ENCODE measurements at regions not wholly inside any gene's neighbourhood (a gene's known extent, or its start where the extent isn't known, plus 50 kb on each side); places are given as distances from the start of the nearest gene placed in this dataset.
"Not testable (repeated sequence)": the region's sequence is repeated elsewhere in the genome, so short reads cannot be mapped to it uniquely, and the experiment has no call there.

DNA sequence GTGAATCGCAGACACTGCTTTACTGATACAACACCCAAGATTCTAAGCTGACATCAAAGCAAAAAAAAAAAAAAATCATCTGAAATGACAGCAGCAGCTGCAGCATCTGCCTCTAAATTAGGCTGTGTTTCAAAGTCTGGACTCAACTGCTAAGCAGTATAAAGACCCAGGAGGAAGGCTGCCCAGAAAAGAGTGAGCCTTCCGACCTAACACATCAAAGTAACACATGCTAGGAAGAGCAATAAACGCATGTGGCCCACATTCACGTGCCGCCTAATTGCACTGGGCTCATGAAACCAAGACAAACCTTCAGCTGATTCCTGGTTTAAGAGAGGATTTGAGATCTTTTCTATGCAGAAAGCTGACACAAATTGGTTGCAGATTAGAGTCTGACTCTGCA, 317.1 kb downstream of the ZIC4 start:
- no peak overlapping the region for H3K4me3 ChIP-seq
- H3K27ac ChIP-seq, result no peak overlapping the region
- no peaks in the 10 kb centered on the region for H3K4me1 ChIP-seq (ENCODE audit: low read depth)
- no peaks in the 10 kb centered on the region for H3K9me3 ChIP-seq (ENCODE audit: low read depth)
- TF ChIP-seq, protein P1, sequence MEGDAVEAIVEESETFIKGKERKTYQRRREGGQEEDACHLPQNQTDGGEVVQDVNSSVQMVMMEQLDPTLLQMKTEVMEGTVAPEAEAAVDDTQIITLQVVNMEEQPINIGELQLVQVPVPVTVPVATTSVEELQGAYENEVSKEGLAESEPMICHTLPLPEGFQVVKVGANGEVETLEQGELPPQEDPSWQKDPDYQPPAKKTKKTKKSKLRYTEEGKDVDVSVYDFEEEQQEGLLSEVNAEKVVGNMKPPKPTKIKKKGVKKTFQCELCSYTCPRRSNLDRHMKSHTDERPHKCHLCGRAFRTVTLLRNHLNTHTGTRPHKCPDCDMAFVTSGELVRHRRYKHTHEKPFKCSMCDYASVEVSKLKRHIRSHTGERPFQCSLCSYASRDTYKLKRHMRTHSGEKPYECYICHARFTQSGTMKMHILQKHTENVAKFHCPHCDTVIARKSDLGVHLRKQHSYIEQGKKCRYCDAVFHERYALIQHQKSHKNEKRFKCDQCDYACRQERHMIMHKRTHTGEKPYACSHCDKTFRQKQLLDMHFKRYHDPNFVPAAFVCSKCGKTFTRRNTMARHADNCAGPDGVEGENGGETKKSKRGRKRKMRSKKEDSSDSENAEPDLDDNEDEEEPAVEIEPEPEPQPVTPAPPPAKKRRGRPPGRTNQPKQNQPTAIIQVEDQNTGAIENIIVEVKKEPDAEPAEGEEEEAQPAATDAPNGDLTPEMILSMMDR (IDR thresholded peaks at IDR 0.05; ENCODE audit: low read depth, low read length), result no peak
- no peak for DNase-seq (ENCODE audit: low read depth in 1 of 2, low spot score in 1 of 2)
- no peaks in the 10 kb centered on the region for H3K36me3 ChIP-seq
- no peaks in the 10 kb centered on the region for H3K27me3 ChIP-seq

DNA sequence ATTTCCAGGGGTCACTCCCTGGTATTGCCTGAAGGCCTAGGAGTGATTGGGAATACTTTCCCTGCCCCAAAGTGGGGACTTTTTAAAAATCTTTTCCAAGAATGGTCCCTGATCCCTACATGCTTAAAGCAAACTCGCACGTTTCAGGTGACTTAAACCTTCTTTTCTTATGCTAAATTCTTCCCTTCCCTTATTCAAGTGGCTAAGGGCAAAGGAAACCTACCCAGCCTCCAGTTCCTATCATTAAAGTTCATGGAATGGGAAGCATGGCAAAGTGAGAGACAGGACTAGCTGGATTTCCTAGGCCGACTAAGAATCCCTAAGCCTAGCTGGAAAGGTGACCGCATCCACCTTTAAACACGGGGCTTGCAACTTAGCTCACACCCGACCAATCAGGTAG, 346.8 kb downstream of the ZIC4 start:
- H3K27ac ChIP-seq; H3K4me3 ChIP-seq; H3K27me3 ChIP-seq; H3K4me1 ChIP-seq (ENCODE audit: low read depth); DNase-seq (ENCODE audit: low read depth in 1 of 2, low spot score in 1 of 2); H3K9me3 ChIP-seq (ENCODE audit: low read depth); H3K36me3 ChIP-seq: not testable (repeated sequence)

DNA sequence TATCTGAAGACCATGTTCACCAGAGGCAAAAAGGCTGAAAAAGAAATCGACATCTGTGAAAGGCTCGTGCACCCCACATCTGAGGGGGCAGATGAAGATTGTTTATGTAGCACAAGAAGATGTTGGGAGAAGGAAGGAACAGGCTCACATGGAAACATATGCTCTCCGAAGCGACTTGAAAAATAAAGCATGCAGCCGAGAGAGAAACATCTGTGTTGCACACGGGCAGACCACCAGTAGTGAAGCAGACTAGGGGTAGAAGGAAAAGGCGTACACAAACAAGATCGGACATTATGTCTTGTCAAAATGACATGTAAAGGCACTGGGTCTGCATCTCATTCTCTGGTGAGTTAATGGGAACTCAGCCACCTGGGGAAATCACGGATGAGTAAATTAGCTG, 356.5 kb downstream of the ZIC4 start:
- TF ChIP-seq, protein P1 (IDR thresholded peaks at IDR 0.05; ENCODE audit: low read depth, low read length), result no peak
- Histone ChIP-seq H3K27ac (no peak overlapping the region), H3K36me3 (no peaks in the 10 kb centered on the region), H3K4me3 (no peak overlapping the region), H3K27me3 (no peaks in the 10 kb centered on the region), H3K9me3 (ENCODE audit: low read depth) (no peaks in the 10 kb centered on the region), H3K4me1 (ENCODE audit: low read depth) (no peaks in the 10 kb centered on the region)
- DNase-seq (ENCODE audit: low read depth in 1 of 2, low spot score in 1 of 2), result no peak

DNA sequence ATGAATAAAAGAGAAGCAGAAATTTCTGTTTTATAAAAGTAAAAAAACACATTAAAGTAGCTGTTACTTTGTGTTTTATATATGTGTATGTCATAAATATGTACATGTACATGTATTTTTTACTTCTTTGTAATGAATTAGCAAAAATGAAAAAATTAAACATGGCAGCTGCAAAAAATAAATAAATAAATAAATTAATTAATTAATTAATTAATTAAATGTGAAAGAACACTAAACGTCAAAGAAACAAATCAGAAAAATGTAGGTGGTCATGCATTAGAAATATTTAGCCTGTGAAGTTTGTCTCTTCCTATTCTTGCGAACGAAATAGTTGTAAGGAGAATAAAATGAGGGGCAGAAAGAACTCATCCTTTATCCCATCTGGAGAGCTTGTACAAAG, 357.0 kb downstream of the ZIC4 start:
- TF ChIP-seq, protein P1 (IDR thresholded peaks at IDR 0.05; ENCODE audit: low read depth, low read length), result no peak
- H3K27ac ChIP-seq, result no peak overlapping the region

DNA sequence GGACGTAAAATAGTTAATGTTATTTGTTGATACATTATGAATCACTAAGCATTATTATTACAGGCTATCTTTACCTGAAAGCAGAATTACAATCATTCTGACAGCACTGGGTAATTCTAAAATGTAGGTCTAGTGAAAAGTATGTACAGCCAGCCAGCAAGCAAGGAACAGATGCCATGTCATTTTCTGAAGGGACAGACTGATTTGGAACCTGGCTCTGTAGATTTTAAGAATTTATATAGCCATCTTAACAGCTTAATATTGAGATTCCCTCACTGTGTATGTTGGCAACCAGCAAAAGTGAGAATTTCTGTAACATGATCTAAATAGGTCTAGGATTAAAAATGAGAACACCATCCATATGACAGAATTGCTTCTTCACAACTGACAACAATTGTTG, 359.4 kb downstream of the ZIC4 start:
- DNase-seq (ENCODE audit: low read depth in 1 of 2, low spot score in 1 of 2), result no peak
- Histone ChIP-seq H3K4me1 (ENCODE audit: low read depth) (no peaks in the 10 kb centered on the region), H3K27ac (no peak overlapping the region), H3K36me3 (no peaks in the 10 kb centered on the region), H3K9me3 (ENCODE audit: low read depth) (no peaks in the 10 kb centered on the region), H3K27me3 (no peaks in the 10 kb centered on the region), H3K4me3 (no peak overlapping the region)
- TF ChIP-seq, protein P1 (IDR thresholded peaks at IDR 0.05; ENCODE audit: low read depth, low read length), result no peak

More for the DNA sequence above, 357.0 kb downstream of the ZIC4 start:
- no peaks in the 10 kb centered on the region for H3K9me3 ChIP-seq (ENCODE audit: low read depth)
- H3K27me3 ChIP-seq, result no peaks in the 10 kb centered on the region
- no peaks in the 10 kb centered on the region for H3K36me3 ChIP-seq
- DNase-seq (ENCODE audit: low read depth in 1 of 2, low spot score in 1 of 2), result no peak
- no peak overlapping the region for H3K4me3 ChIP-seq
- no peaks in the 10 kb centered on the region for H3K4me1 ChIP-seq (ENCODE audit: low read depth)

DNA sequence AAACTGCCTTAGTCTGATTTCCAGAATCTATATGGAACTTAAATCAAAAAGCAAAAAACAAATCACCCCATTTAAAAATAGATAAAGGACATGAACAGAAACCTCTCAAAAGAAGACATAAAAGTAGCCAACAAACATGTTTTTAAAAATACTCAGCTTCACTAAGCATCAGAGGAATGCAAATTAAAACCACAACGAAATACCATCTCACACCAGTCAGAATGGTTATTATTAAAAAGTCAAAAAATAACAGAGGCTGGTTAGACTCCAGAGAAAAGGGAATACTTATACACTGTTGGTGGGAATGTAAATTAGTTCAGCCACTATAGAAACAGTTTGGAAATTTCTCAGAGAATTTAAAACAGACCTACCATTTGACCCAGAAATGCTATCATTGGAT, 367.9 kb downstream of the ZIC4 start:
- H3K27me3 ChIP-seq, result no peaks in the 10 kb centered on the region
- no peak overlapping the region for H3K4me3 ChIP-seq
- H3K27ac ChIP-seq, result no peak overlapping the region
- no peak for DNase-seq (ENCODE audit: low read depth in 1 of 2, low spot score in 1 of 2)
- TF ChIP-seq, protein P1 (IDR thresholded peaks at IDR 0.05; ENCODE audit: low read depth, low read length), result no peak
- H3K9me3 ChIP-seq (ENCODE audit: low read depth), result no peaks in the 10 kb centered on the region
- H3K36me3 ChIP-seq, result no peaks in the 10 kb centered on the region
- H3K4me1 ChIP-seq (ENCODE audit: low read depth), result no peaks in the 10 kb centered on the region
